Body of pancreas (tissue), 4 donors: ENCODE measurements at regions not wholly inside any gene's neighbourhood (a gene's known extent, or its start where the extent isn't known, plus 50 kb on each side); places are given as distances from the start of the nearest gene placed in this dataset.

Experiments used
- ATAC-seq: fragments of 150-250 bp; one replicate; pipeline ENCODE4 v1.9.1; 2016
- DNase-seq, 4 donors: peaks; one replicate each; pipeline ENCODE4 v3.0.0-alpha.2; 2019
- H3K27ac ChIP-seq, 4 donors: fragments of 200-600 bp; sonication (generic); 1 replicate in 3 of 4; 2 replicates in 1 of 4; pipeline versions ENCODE4 v1.5.1 to v1.6.1; 2016 to 2019; ENCODE audit warnings: mild to moderate bottlenecking in 1 of 4, mixed read lengths in 1 of 4, moderate library complexity in 1 of 4
- H3K27me3 ChIP-seq, 2 donors: fragments of 200-600 bp; sonication (generic); one replicate each; pipeline ENCODE4 v1.6.0; 2016; ENCODE audit warnings: mild to moderate bottlenecking in 1 of 2
- H3K36me3 ChIP-seq, 2 donors: fragments of 200-600 bp; sonication (generic); replicated peaks in 1 of 2; 2 replicates each; pipeline ENCODE4 v1.5.1; 2016; ENCODE audit warnings: low read depth in 2 of 2; ENCODE audit not compliant: insufficient read depth in 1 of 2
- H3K4me1 ChIP-seq: fragments of 200-600 bp; sonication (generic); one replicate; pipeline ENCODE4 v1.6.0; 2016
- H3K4me3 ChIP-seq, 2 donors: fragments of 200-600 bp; sonication (generic); 1 replicate in 1 of 2; 2 replicates in 1 of 2; pipeline ENCODE4 v1.5.1; 2016 to 2019
- H3K9me3 ChIP-seq, 3 donors: fragments of 200-600 bp; sonication (generic); 1 replicate in 2 of 3; 2 replicates in 1 of 3; pipeline ENCODE4 v1.5.1; 2016
- POLR2A ChIP-seq, 3 donors: fragments of 450-650 bp; IDR thresholded peaks; one replicate each; pipeline ENCODE4 v1.6.1; 2016; ENCODE audit warnings: antibody characterized with exemption in 3 of 3, mild to moderate bottlenecking in 2 of 3
- WGBS, 2 donors: methylation state at CpG; one replicate each; pipeline ENCODE4 v1.1.5; 2017; 5-methylcytosine and 5-hydroxymethylcytosine counted together
- intact Hi-C: fragments of 100-400 bp; cut with DNase I; formaldehyde crosslinking; loops from one replicate; pipeline ENCODE4 v1.15.1; 2023
- TF ChIP-seq, protein P1 (sequence below), 7 experiments: fragments of 450-650 bp in 4 of 7; fragments of 200-600 bp in 3 of 7; sonication (generic) in 3 of 7; IDR thresholded peaks; one replicate each; pipeline ENCODE4 v1.5.1; 2016 to 2019; ENCODE audit warnings: antibody characterized with exemption in 7 of 7

DNA sequence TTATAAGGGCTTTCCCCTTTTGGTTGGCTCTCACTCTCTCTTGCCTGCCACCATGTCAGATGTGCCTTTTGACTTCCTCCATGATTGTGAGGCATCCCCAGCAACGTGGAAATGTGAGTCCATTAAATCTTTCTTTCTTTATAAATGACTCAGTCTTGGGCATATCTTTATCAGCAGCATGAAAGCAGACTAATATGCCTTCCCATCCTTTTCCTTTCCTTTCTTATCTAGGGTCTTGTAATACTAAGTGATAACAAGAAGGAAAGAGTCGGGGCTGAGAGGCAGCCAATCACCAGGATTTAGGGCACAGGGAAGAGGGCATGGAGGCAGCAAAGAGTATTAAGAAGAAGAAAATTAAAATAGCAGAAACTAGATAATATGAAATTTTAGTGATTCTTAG lies 62.0 kb upstream of the JCAD start:
- WGBS, 2 donors: 56 to 64% methylated on average over 2 of the region's 2 CpGs
- H3K36me3 ChIP-seq: no peaks in the 10 kb centered on the region
- intact Hi-C loops: no loop called here
- H3K27ac ChIP-seq: no peak overlapping the region
- DNase-seq (no peak), ATAC-seq (no peak)
- no peaks in the 10 kb centered on the region for H3K9me3 ChIP-seq
- H3K4me1 ChIP-seq: no peaks in the 10 kb centered on the region
- H3K4me3 ChIP-seq: no peak overlapping the region
- no peaks in the 10 kb centered on the region for H3K27me3 ChIP-seq
- TF ChIP-seq, protein P1, sequence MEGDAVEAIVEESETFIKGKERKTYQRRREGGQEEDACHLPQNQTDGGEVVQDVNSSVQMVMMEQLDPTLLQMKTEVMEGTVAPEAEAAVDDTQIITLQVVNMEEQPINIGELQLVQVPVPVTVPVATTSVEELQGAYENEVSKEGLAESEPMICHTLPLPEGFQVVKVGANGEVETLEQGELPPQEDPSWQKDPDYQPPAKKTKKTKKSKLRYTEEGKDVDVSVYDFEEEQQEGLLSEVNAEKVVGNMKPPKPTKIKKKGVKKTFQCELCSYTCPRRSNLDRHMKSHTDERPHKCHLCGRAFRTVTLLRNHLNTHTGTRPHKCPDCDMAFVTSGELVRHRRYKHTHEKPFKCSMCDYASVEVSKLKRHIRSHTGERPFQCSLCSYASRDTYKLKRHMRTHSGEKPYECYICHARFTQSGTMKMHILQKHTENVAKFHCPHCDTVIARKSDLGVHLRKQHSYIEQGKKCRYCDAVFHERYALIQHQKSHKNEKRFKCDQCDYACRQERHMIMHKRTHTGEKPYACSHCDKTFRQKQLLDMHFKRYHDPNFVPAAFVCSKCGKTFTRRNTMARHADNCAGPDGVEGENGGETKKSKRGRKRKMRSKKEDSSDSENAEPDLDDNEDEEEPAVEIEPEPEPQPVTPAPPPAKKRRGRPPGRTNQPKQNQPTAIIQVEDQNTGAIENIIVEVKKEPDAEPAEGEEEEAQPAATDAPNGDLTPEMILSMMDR (IDR thresholded peaks at IDR 0.05): no peak
- no peak for TF ChIP-seq POLR2A (IDR thresholded peaks at IDR 0.05)

GRCh38 chr10:30118590-30118989 lies 59.2 kb upstream of the JCAD start:
- no peaks in the 10 kb centered on the region for H3K27me3 ChIP-seq
- H3K36me3 ChIP-seq: no peaks in the 10 kb centered on the region
- 47 to 71% methylated on average over 3 of the region's 3 CpGs for WGBS, 2 donors
- no peak overlapping the region for H3K27ac ChIP-seq
- DNase-seq (no peak), ATAC-seq (no peak)
- H3K4me3 ChIP-seq: no peak overlapping the region
- H3K9me3 ChIP-seq: no peaks in the 10 kb centered on the region
- intact Hi-C loops: no loop called here
- H3K4me1 ChIP-seq: no peaks in the 10 kb centered on the region
- TF ChIP-seq, protein P1 (IDR thresholded peaks at IDR 0.05): no peak
- no peak for TF ChIP-seq POLR2A (IDR thresholded peaks at IDR 0.05)

DNA sequence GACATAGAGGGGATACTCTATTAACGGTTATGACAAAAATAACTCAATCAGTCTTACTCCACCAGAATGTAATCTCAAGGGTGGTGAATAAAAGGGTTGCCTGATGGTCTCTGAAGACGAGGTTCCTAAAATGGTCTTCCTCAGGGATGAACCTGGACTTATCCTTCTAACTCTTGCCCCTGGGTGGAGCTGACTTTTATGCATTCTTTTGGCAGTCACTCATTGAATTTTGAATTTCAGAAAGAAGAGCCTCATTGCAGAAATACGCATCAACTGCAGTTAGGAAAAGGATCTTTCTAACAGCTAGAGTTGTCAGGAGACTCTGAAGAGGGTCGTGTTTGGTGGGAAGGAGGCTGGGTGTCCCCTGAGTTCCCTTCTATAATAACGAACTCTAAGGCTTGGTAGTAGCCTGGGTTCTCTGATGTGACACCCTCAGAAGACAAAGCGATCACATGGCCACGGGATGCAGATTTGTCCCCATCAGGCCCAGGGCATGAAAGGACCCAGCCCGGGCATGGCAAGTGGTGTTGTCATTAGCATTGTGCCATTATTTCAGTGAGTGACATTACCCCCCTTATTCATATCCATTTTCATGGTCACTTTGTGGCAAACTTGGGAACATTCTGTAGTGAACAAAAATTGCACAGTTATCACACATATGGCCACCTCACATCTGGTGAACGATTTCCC lies 58.6 kb upstream of the JCAD start:
- no peak overlapping the region for H3K27ac ChIP-seq
- ATAC-seq (no peak), DNase-seq (no peak)
- TF ChIP-seq, protein P1 (IDR thresholded peaks at IDR 0.05): no peak
- 66 to 84% methylated on average over 9 of the region's 9 CpGs for WGBS, 2 donors
- no peaks in the 10 kb centered on the region for H3K36me3 ChIP-seq
- no peaks in the 10 kb centered on the region for H3K4me1 ChIP-seq
- no peaks in the 10 kb centered on the region for H3K27me3 ChIP-seq
- no peaks in the 10 kb centered on the region for H3K9me3 ChIP-seq
- no peak overlapping the region for H3K4me3 ChIP-seq
- intact Hi-C loops: no loop called here

DNA sequence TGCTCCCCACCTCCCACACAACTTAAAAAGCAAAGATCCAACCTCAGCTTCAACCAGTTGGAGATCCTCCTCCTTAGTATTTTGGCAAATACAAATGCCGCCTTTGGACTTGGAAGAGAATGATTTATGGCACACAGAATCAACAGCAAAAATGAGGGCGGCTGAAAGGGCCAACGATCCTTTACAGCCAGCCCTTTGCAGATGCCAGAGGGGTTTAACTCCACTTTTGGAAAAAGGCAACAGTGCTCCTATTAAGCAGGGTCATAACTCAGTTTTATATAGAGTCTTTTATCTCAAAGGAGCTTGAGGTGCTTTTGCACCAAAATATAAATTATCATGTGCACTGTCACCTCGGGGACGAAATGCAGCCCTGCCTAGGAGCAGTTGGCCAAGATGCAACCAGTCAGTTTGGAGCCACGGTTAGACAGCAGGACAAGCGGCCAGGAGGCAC lies 56.7 kb upstream of the JCAD start:
- Histone ChIP-seq H3K4me3 (no peak overlapping the region), H3K4me1 (no peaks in the 10 kb centered on the region), H3K9me3 (no peaks in the 10 kb centered on the region), H3K27ac (no peak overlapping the region), H3K27me3 (no peaks in the 10 kb centered on the region), H3K36me3 (no peaks in the 10 kb centered on the region)
- ATAC-seq (no peak), DNase-seq (no peak)
- intact Hi-C loops: no loop called here
- TF ChIP-seq POLR2A (IDR thresholded peaks at IDR 0.05): no peak
- TF ChIP-seq, protein P1 (IDR thresholded peaks at IDR 0.05): no peak
- 55 to 59% methylated on average over 6 to 7 of the region's 7 CpGs for WGBS, 2 donors

DNA sequence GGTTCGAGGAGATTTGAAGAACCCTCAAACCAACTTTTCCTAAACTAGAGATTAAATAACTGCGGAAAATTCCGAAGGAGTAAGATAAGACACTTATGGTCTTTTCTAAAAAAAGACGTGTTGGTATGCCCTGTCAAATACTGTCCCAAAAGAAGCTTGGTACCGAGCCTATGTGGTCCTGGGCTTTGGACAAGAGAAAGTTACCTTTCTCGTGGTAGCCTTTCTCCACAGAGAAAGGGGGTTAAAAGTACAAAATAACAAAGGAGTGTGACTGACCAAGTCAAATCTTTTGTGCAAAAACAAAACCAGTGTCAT lies 56.2 kb upstream of the JCAD start:
- intact Hi-C loops: no loop called here
- DNase-seq: no peak
- Histone ChIP-seq H3K27ac (no peak overlapping the region), H3K4me1 (no peaks in the 10 kb centered on the region), H3K4me3 (no peak overlapping the region), H3K9me3 (no peaks in the 10 kb centered on the region), H3K27me3 (no peaks in the 10 kb centered on the region), H3K36me3 (no peaks in the 10 kb centered on the region)
- 37 to 41% methylated on average over 6 of the region's 6 CpGs for WGBS, 2 donors
- TF ChIP-seq, protein P1 (IDR thresholded peaks at IDR 0.05): no peak
- TF ChIP-seq POLR2A (IDR thresholded peaks at IDR 0.05): no peak
- no peak for ATAC-seq
